WTC11 (cell line): ENCODE measurements at regions not wholly inside any gene's neighbourhood (a gene's known extent, or its start where the extent isn't known, plus 50 kb on each side); places are given as distances from the start of the nearest gene placed in this dataset.

Source experiments
- ATAC-seq: fragments of 200-7000 bp; cut with Tn5 transposase; 2 replicates; pipeline ENCODE4 v1.10.0; 2021; ENCODE audit warnings: mild to moderate bottlenecking, moderate library complexity
- CTCF ChIA-PET: fragments of 300-600 bp; sonication (Branson Sonifier 250); formaldehyde crosslinking; loops from one replicate; lab custom pipeline; 2021; ENCODE audit warnings: antibody characterized with exemption; lab: Charles Lee
- POLR2A ChIA-PET: fragments of 350-600 bp; sonication (Branson Sonifier 250); formaldehyde crosslinking; loops from one replicate; lab custom pipeline; 2021; ENCODE audit warnings: antibody characterized with exemption; lab: Charles Lee
- DNase-seq: peaks from one replicate; pipeline ENCODE4 v3.0.0; 2021; ENCODE audit warnings: low spot score
- H3K27ac Mint-ChIP-seq: 2 replicates; pipeline ENCODE4 v1.8.0; 2021; ENCODE audit warnings: mixed read lengths
- H3K27me3 Mint-ChIP-seq: 2 replicates; pipeline ENCODE4 v1.8.0; 2021; ENCODE audit warnings: low read depth, mild to moderate bottlenecking, moderate library complexity, mixed read lengths
- H3K36me3 Mint-ChIP-seq: 2 replicates; pipeline ENCODE4 v1.8.0; 2021; ENCODE audit warnings: mixed read lengths
- H3K4me1 Mint-ChIP-seq: 2 replicates; pipeline ENCODE4 v1.8.0; 2022; ENCODE audit warnings: mixed read lengths
- H3K4me3 Mint-ChIP-seq: 2 replicates; pipeline ENCODE4 v1.8.0; 2021; ENCODE audit warnings: mild to moderate bottlenecking, moderate library complexity, mixed read lengths
- H3K9me3 Mint-ChIP-seq: 2 replicates; pipeline ENCODE4 v1.8.0; 2021; ENCODE audit warnings: mixed read lengths
- CBFB ChIP-seq: sonication (generic); formaldehyde crosslinking; IDR thresholded peaks from 2 replicates; pipeline ENCODE4 v1.8.1; 2022; ENCODE audit warnings: mild to moderate bottlenecking, low read depth, missing genetic modification reagents
- FOXK1 ChIP-seq: sonication (generic); formaldehyde crosslinking; IDR thresholded peaks from 2 replicates; pipeline ENCODE4 v1.8.0; 2022; ENCODE audit warnings: mild to moderate bottlenecking, moderate library complexity, missing genetic modification reagents
- FOXP1 ChIP-seq: sonication (generic); formaldehyde crosslinking; IDR thresholded peaks from 2 replicates; pipeline ENCODE4 v1.8.0; 2022; ENCODE audit warnings: missing genetic modification reagents, mild to moderate bottlenecking, moderate library complexity, borderline replicate concordance
- MYBL2 ChIP-seq: sonication (generic); formaldehyde crosslinking; IDR thresholded peaks from 2 replicates; pipeline ENCODE4 v1.8.1; 2023; ENCODE audit warnings: mild to moderate bottlenecking, moderate library complexity, missing genetic modification reagents
- NFATC4 ChIP-seq: fragments of 250-450 bp; sonication (Bioruptor Pico); IDR thresholded peaks from 2 replicates; pipeline ENCODE4 v1.9.0; 2021; ENCODE audit warnings: mild to moderate bottlenecking
- NR2C2 ChIP-seq: sonication (generic); formaldehyde crosslinking; IDR thresholded peaks from 2 replicates; pipeline ENCODE4 v1.8.0; 2022; ENCODE audit warnings: mild to moderate bottlenecking, missing genetic modification reagents
- RELA ChIP-seq: sonication (generic); formaldehyde crosslinking; IDR thresholded peaks from 2 replicates; pipeline ENCODE4 v1.8.1; 2022; ENCODE audit warnings: missing genetic modification reagents, mild to moderate bottlenecking, borderline replicate concordance
- SMAD4 ChIP-seq: sonication (generic); formaldehyde crosslinking; IDR thresholded peaks from 2 replicates; pipeline ENCODE4 v1.8.0; 2022; ENCODE audit warnings: mild to moderate bottlenecking, missing genetic modification reagents
- TCF7 ChIP-seq: sonication (generic); formaldehyde crosslinking; IDR thresholded peaks from 2 replicates; pipeline ENCODE4 v1.8.0; 2022; ENCODE audit warnings: mild to moderate bottlenecking, low read depth, missing genetic modification reagents, moderate library complexity
- TEAD4 ChIP-seq: sonication (generic); formaldehyde crosslinking; IDR thresholded peaks from 2 replicates; pipeline ENCODE4 v1.8.0; 2022; ENCODE audit warnings: mild to moderate bottlenecking, missing genetic modification reagents
- ZNF121 ChIP-seq: sonication (generic); formaldehyde crosslinking; IDR thresholded peaks from 2 replicates; pipeline ENCODE4 v1.8.0; 2023; ENCODE audit warnings: missing genetic modification reagents
- ZNF232 ChIP-seq: sonication (generic); formaldehyde crosslinking; IDR thresholded peaks from 2 replicates; pipeline ENCODE4 v1.8.0; 2022; ENCODE audit warnings: mild to moderate bottlenecking, missing genetic modification reagents
- ZNF416 ChIP-seq: fragments of 250-450 bp; sonication (Bioruptor Pico); IDR thresholded peaks from 2 replicates; pipeline ENCODE4 v1.9.0; 2021; ENCODE audit warnings: mild to moderate bottlenecking, inconsistent platforms
- ZNF671 ChIP-seq: fragments of 250-450 bp; sonication (Bioruptor Pico); IDR thresholded peaks from 2 replicates; pipeline ENCODE4 v1.8.0; 2021; ENCODE audit warnings: mild to moderate bottlenecking
- TF ChIP-seq, protein P1 (sequence below): sonication (generic); formaldehyde crosslinking; IDR thresholded peaks from 2 replicates; pipeline ENCODE4 v1.8.0; 2023; ENCODE audit warnings: mild to moderate bottlenecking, missing genetic modification reagents
- TF ChIP-seq, protein P2 (sequence below): sonication (generic); formaldehyde crosslinking; IDR thresholded peaks from 2 replicates; pipeline ENCODE4 v1.8.1; 2022; ENCODE audit warnings: mild to moderate bottlenecking, missing genetic modification reagents, moderate library complexity, borderline replicate concordance
- TF ChIP-seq, protein P3 (sequence below): sonication (generic); formaldehyde crosslinking; IDR thresholded peaks from 2 replicates; pipeline ENCODE4 v1.8.1; 2023; ENCODE audit warnings: mild to moderate bottlenecking, missing genetic modification reagents
- TF ChIP-seq, protein P4 (sequence below): sonication (generic); formaldehyde crosslinking; IDR thresholded peaks from 2 replicates; pipeline ENCODE4 v1.8.1; 2023; ENCODE audit warnings: mild to moderate bottlenecking, moderate library complexity, missing genetic modification reagents
- TF ChIP-seq, protein P5 (sequence below): sonication (generic); formaldehyde crosslinking; conservative IDR thresholded peaks from 2 replicates; pipeline ENCODE4 v1.8.1; 2022; ENCODE audit warnings: mild to moderate bottlenecking, missing genetic modification reagents
- TF ChIP-seq, protein P6 (sequence below): sonication (generic); formaldehyde crosslinking; IDR thresholded peaks from 2 replicates; pipeline ENCODE4 v1.8.1; 2023; ENCODE audit warnings: mild to moderate bottlenecking, missing genetic modification reagents, moderate library complexity
- TF ChIP-seq, protein P7 (sequence below): sonication (generic); formaldehyde crosslinking; IDR thresholded peaks from 2 replicates; pipeline ENCODE4 v1.8.1; 2022; ENCODE audit warnings: low read depth, mild to moderate bottlenecking, moderate library complexity, missing genetic modification reagents, borderline replicate concordance
- TF ChIP-seq, protein P8 (sequence below): sonication (generic); formaldehyde crosslinking; IDR thresholded peaks from 2 replicates; pipeline ENCODE4 v1.8.0; 2022; ENCODE audit warnings: mild to moderate bottlenecking, missing genetic modification reagents

DNA sequence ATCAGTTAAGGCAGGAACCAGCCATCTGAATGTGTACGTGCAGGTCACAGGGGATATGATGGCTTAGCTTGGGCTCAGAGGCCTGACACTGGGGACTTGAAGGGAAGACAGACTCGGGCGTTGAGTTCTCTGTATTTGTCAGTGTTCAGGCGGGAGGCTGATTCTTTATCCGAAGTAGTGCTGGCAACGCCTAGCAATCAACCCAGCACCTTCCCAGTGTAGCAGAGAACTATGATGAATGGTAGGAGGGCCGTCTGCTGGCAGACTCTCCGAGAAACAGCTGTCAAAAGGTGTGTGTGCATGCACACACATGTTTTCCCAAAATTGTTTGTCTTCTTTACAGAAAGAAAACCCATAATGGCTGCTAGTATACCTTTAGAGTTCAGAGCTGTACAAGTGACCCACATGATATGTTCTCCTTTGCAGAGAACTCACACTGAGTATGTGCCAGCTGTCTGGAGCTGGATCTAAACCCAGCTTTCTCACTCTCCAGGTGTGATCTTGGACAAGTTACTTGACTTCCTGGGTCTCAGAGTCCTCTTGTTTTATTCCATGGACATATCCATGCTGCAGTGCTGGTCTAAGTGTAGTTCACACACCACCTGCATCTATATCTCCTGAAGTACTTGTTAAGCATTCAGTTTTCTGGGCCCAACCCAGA is 74.5 kb upstream of the LARS2 start:
- ATAC-seq = no peak; the same call in 1 of the 2 replicates
- no peaks in the 10 kb centered on the region for H3K36me3 Mint-ChIP-seq
- no peak overlapping the region for H3K4me3 Mint-ChIP-seq
- H3K27ac Mint-ChIP-seq = peak overlapping the region; percentile 93
- TF ChIP-seq MYBL2 (CRISPR knock-in tag) (no peak), FOXK1 (no peak), SMAD4 (CRISPR knock-in tag) (no peak), NR2C2 (no peak), FOXP1 (CRISPR knock-in tag) (no peak), ZNF121 (CRISPR knock-in tag) (no peak), RELA (CRISPR knock-in tag) (no peak), ZNF232 (CRISPR knock-in tag) (no peak), ZNF671 (CRISPR knock-in tag) (no peak), CBFB (CRISPR knock-in tag) (no peak)
- TF ChIP-seq, protein P1, sequence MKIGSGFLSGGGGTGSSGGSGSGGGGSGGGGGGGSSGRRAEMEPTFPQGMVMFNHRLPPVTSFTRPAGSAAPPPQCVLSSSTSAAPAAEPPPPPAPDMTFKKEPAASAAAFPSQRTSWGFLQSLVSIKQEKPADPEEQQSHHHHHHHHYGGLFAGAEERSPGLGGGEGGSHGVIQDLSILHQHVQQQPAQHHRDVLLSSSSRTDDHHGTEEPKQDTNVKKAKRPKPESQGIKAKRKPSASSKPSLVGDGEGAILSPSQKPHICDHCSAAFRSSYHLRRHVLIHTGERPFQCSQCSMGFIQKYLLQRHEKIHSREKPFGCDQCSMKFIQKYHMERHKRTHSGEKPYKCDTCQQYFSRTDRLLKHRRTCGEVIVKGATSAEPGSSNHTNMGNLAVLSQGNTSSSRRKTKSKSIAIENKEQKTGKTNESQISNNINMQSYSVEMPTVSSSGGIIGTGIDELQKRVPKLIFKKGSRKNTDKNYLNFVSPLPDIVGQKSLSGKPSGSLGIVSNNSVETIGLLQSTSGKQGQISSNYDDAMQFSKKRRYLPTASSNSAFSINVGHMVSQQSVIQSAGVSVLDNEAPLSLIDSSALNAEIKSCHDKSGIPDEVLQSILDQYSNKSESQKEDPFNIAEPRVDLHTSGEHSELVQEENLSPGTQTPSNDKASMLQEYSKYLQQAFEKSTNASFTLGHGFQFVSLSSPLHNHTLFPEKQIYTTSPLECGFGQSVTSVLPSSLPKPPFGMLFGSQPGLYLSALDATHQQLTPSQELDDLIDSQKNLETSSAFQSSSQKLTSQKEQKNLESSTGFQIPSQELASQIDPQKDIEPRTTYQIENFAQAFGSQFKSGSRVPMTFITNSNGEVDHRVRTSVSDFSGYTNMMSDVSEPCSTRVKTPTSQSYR (CRISPR knock-in tag) = no peak
- TF ChIP-seq, protein P2, sequence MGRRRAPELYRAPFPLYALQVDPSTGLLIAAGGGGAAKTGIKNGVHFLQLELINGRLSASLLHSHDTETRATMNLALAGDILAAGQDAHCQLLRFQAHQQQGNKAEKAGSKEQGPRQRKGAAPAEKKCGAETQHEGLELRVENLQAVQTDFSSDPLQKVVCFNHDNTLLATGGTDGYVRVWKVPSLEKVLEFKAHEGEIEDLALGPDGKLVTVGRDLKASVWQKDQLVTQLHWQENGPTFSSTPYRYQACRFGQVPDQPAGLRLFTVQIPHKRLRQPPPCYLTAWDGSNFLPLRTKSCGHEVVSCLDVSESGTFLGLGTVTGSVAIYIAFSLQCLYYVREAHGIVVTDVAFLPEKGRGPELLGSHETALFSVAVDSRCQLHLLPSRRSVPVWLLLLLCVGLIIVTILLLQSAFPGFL (CRISPR knock-in tag) = no peak
- TF ChIP-seq, protein P3, sequence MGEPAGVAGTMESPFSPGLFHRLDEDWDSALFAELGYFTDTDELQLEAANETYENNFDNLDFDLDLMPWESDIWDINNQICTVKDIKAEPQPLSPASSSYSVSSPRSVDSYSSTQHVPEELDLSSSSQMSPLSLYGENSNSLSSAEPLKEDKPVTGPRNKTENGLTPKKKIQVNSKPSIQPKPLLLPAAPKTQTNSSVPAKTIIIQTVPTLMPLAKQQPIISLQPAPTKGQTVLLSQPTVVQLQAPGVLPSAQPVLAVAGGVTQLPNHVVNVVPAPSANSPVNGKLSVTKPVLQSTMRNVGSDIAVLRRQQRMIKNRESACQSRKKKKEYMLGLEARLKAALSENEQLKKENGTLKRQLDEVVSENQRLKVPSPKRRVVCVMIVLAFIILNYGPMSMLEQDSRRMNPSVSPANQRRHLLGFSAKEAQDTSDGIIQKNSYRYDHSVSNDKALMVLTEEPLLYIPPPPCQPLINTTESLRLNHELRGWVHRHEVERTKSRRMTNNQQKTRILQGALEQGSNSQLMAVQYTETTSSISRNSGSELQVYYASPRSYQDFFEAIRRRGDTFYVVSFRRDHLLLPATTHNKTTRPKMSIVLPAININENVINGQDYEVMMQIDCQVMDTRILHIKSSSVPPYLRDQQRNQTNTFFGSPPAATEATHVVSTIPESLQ (CRISPR knock-in tag) = no peak
- TF ChIP-seq, protein P4, sequence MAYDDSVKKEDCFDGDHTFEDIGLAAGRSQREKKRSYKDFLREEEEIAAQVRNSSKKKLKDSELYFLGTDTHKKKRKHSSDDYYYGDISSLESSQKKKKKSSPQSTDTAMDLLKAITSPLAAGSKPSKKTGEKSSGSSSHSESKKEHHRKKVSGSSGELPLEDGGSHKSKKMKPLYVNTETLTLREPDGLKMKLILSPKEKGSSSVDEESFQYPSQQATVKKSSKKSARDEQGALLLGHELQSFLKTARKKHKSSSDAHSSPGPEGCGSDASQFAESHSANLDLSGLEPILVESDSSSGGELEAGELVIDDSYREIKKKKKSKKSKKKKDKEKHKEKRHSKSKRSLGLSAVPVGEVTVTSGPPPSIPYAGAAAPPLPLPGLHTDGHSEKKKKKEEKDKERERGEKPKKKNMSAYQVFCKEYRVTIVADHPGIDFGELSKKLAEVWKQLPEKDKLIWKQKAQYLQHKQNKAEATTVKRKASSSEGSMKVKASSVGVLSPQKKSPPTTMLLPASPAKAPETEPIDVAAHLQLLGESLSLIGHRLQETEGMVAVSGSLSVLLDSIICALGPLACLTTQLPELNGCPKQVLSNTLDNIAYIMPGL (CRISPR knock-in tag) = no peak
- ChIA-PET POLR2A (no interaction called here), CTCF (interaction anchor here (0.7 to 1.6 kb wide), 2 partner anchors 8 to 197 kb away, joined by 3 to 6 read pairs; no protein-coding TSS in a partner anchor)
- no peaks in the 10 kb centered on the region; the same call in 1 of the 2 replicates for H3K27me3 Mint-ChIP-seq
- peaks cover 4% of the 10 kb centered on the region for H3K9me3 Mint-ChIP-seq
- peaks cover 71% of the 10 kb centered on the region for H3K4me1 Mint-ChIP-seq
- no peak for DNase-seq

DNA sequence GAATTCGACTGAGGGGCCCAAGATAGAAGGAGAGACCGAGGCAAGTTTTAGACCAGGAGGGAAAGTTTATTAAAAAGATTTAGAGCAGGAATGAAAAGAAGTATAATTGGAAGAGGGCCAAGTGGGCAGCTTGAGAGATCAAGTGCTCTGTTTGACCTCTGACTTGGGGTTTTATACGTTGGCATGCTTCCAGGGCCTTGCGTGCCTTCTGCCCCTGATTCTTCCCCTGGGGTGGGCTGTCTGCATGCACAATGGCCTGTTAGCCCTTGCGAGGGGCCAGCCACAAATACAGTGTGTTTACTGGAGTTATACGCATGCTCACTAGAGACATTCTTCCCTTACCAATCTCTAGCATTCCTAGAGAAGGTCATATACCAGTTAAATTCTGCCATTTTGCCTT is 70.7 kb upstream of the LARS2 start:
- H3K9me3 Mint-ChIP-seq = peaks cover 4% of the 10 kb centered on the region
- no peak for DNase-seq
- H3K4me1 Mint-ChIP-seq = peaks cover 72% of the 10 kb centered on the region
- ATAC-seq = no peak
- no peaks in the 10 kb centered on the region for H3K36me3 Mint-ChIP-seq
- H3K27me3 Mint-ChIP-seq = no peaks in the 10 kb centered on the region
- no peak overlapping the region for H3K4me3 Mint-ChIP-seq
- H3K27ac Mint-ChIP-seq = peak overlapping the region; percentile 57; the same call in 1 of the 2 replicates
- ChIA-PET POLR2A (no interaction called here), CTCF (no interaction called here)
- TF ChIP-seq, protein P5, sequence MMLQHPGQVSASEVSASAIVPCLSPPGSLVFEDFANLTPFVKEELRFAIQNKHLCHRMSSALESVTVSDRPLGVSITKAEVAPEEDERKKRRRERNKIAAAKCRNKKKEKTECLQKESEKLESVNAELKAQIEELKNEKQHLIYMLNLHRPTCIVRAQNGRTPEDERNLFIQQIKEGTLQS (CRISPR knock-in tag) = no peak
- TF ChIP-seq NR2C2 (no peak), ZNF416 (CRISPR knock-in tag) (no peak), TEAD4 (CRISPR knock-in tag) (no peak), FOXP1 (CRISPR knock-in tag) (no peak), TCF7 (CRISPR knock-in tag) (no peak), NFATC4 (CRISPR knock-in tag) (no peak)
- TF ChIP-seq, protein P6, sequence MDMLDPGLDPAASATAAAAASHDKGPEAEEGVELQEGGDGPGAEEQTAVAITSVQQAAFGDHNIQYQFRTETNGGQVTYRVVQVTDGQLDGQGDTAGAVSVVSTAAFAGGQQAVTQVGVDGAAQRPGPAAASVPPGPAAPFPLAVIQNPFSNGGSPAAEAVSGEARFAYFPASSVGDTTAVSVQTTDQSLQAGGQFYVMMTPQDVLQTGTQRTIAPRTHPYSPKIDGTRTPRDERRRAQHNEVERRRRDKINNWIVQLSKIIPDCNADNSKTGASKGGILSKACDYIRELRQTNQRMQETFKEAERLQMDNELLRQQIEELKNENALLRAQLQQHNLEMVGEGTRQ (CRISPR knock-in tag) = no peak
- TF ChIP-seq, protein P7, sequence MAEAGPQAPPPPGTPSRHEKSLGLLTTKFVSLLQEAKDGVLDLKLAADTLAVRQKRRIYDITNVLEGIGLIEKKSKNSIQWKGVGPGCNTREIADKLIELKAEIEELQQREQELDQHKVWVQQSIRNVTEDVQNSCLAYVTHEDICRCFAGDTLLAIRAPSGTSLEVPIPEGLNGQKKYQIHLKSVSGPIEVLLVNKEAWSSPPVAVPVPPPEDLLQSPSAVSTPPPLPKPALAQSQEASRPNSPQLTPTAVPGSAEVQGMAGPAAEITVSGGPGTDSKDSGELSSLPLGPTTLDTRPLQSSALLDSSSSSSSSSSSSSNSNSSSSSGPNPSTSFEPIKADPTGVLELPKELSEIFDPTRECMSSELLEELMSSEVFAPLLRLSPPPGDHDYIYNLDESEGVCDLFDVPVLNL (CRISPR knock-in tag) = no peak
- TF ChIP-seq, protein P8, sequence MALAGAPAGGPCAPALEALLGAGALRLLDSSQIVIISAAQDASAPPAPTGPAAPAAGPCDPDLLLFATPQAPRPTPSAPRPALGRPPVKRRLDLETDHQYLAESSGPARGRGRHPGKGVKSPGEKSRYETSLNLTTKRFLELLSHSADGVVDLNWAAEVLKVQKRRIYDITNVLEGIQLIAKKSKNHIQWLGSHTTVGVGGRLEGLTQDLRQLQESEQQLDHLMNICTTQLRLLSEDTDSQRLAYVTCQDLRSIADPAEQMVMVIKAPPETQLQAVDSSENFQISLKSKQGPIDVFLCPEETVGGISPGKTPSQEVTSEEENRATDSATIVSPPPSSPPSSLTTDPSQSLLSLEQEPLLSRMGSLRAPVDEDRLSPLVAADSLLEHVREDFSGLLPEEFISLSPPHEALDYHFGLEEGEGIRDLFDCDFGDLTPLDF (CRISPR knock-in tag) = no peak
